GM12878 (cell line): ENCODE measurements at regions not wholly inside any gene's neighbourhood (a gene's known extent, or its start where the extent isn't known, plus 50 kb on each side); places are given as distances from the start of the nearest gene placed in this dataset.

Experiments
- ATAC-seq: fragments of 200-7000 bp; cut with Tn5 transposase; 3 replicates; pipeline ENCODE4 v1.9.1; 2020; ENCODE audit warnings: mild to moderate bottlenecking, moderate library complexity
- BruUV-seq: library from RNA; stranded (reverse); fragments of 400-500 nt; replicated peaks from 2 replicates; lab custom pipeline; 2021; lab: Mats Ljungman, UMichigan
- CTCF ChIA-PET: fragments of 300-600 bp; sonication (Branson Sonifier 250); formaldehyde crosslinking; extraction: SDS; loops from one replicate; lab custom pipeline; 2021; ENCODE audit warnings: inconsistent platforms; lab: Yijun Ruan, JAX
- POLR2A ChIA-PET: fragments of 350-600 bp; formaldehyde crosslinking; extraction: SDS; loops from one replicate; lab custom pipeline; 2021; ENCODE audit warnings: inconsistent platforms; lab: Charles Lee
- RAD21 ChIA-PET: fragments of 300-600 bp; sonication (Branson Sonifier 250); formaldehyde crosslinking; loops from one replicate; lab custom pipeline; 2023; ENCODE audit warnings: antibody characterized with exemption; ENCODE audit not compliant: unreplicated experiment; lab: Charles Lee
- SMC1A ChIA-PET: fragments of 300-600 bp; sonication (Branson Sonifier 250); formaldehyde crosslinking; loops from one replicate; lab custom pipeline; 2023; ENCODE audit not compliant: unreplicated experiment, uncharacterized antibody; lab: Charles Lee
- DNase-seq: peaks from one replicate; pipeline ENCODE4 v3.0.0-alpha.2; 2011; ENCODE audit warnings: low read depth, low spot score
- FAIRE-seq: peaks from 3 replicates; lab custom pipeline; 2011; peaks lifted over from hg19 to GRCh38; lab: Jason Lieb, UNC
- H2AFZ ChIP-seq: 2 replicates; pipeline ENCODE4 v1.6.0; 2011; ENCODE audit warnings: low read depth, low read length, control low read depth; ENCODE audit not compliant: control insufficient read depth
- H3K27ac ChIP-seq: 2 replicates; pipeline ENCODE4 v1.5.1; 2011; ENCODE audit warnings: control low read depth; ENCODE audit not compliant: control insufficient read depth, insufficient read depth
- H3K27me3 ChIP-seq, 2 experiments: replicated peaks in 1 of 2; 2 replicates each; pipeline versions ENCODE4 v1.6.0 to v1.6.1; 2011; ENCODE audit warnings: low read length in 1 of 2; ENCODE audit not compliant: control insufficient read depth in 2 of 2, insufficient read depth in 2 of 2
- H3K36me3 ChIP-seq, 2 experiments: 2 replicates each; pipeline ENCODE4 v1.5.1; 2011; ENCODE audit warnings: low read length in 1 of 2; ENCODE audit not compliant: control insufficient read depth in 2 of 2, insufficient read depth in 2 of 2
- H3K4me1 ChIP-seq: 2 replicates; pipeline ENCODE4 v1.6.1; 2011; ENCODE audit warnings: mild to moderate bottlenecking, low read length, moderate library complexity, mixed read lengths; ENCODE audit not compliant: control insufficient read depth, insufficient read depth
- H3K4me2 ChIP-seq: 2 replicates; pipeline ENCODE4 v1.6.0; 2011; ENCODE audit warnings: control low read depth; ENCODE audit not compliant: control insufficient read depth, insufficient read depth
- H3K4me3 ChIP-seq: fragments of 200-600 bp; sonication (generic); 2 replicates; pipeline ENCODE4 v1.5.1; 2016
- H3K79me2 ChIP-seq: 2 replicates; pipeline ENCODE4 v1.6.0; 2011; ENCODE audit warnings: low read length; ENCODE audit not compliant: control insufficient read depth, insufficient read depth
- H3K9ac ChIP-seq: 2 replicates; pipeline ENCODE4 v1.8.0; 2011; ENCODE audit warnings: low read length, control low read depth, mixed read lengths; ENCODE audit not compliant: control insufficient read depth, insufficient read depth
- H3K9me3 ChIP-seq: replicated peaks from 3 replicates; pipeline ENCODE4 v1.5.1; 2011; ENCODE audit warnings: mild to moderate bottlenecking, low read length; ENCODE audit not compliant: control insufficient read depth, insufficient read depth
- H4K20me1 ChIP-seq: 2 replicates; pipeline ENCODE4 v1.6.0; 2011; ENCODE audit not compliant: control insufficient read depth, insufficient read depth
- BCL3 ChIP-seq: IDR thresholded peaks from 2 replicates; pipeline ENCODE4 v1.6.1; 2011; ENCODE audit warnings: borderline replicate concordance, low read depth, mild to moderate bottlenecking, moderate library complexity, low read length; ENCODE audit not compliant: insufficient read depth, poor library complexity, severe bottlenecking
- BCLAF1 ChIP-seq: fragments of 450-650 bp; IDR thresholded peaks from 2 replicates; pipeline ENCODE4 v1.6.1; 2017; ENCODE audit warnings: antibody characterized with exemption, mild to moderate bottlenecking, moderate library complexity
- CBX5 ChIP-seq: sonication (generic); IDR thresholded peaks from 2 replicates; pipeline ENCODE4 v1.6.1; 2016; ENCODE audit warnings: low read depth, moderate library complexity, mild to moderate bottlenecking, inconsistent platforms
- IKZF2 ChIP-seq, 2 experiments: fragments of 450-650 bp; IDR thresholded peaks; 2 replicates each; pipeline ENCODE4 v1.6.1; 2017; ENCODE audit warnings: mild to moderate bottlenecking in 2 of 2, moderate library complexity in 2 of 2
- IRF4 ChIP-seq: IDR thresholded peaks from 2 replicates; pipeline ENCODE4 v1.6.1; 2011; ENCODE audit warnings: low read depth, low read length
- RELB ChIP-seq: fragments of 450-650 bp; IDR thresholded peaks from 2 replicates; pipeline ENCODE4 v1.6.1; 2017; ENCODE audit warnings: low read depth, mild to moderate bottlenecking, moderate library complexity
- TBL1XR1 ChIP-seq: IDR thresholded peaks from 2 replicates; pipeline ENCODE4 v1.6.1; 2012; ENCODE audit warnings: low read depth, low read length, improper control_type of control experiment
- TCF3 ChIP-seq: IDR thresholded peaks from 2 replicates; pipeline ENCODE4 v1.6.1; 2012; ENCODE audit warnings: low read depth, mild to moderate bottlenecking, low read length, borderline replicate concordance; ENCODE audit not compliant: insufficient read depth
- TCF7 ChIP-seq: IDR thresholded peaks from 2 replicates; pipeline ENCODE4 v1.6.1; 2014; ENCODE audit warnings: antibody characterized with exemption, borderline replicate concordance
- ZNF384 ChIP-seq: IDR thresholded peaks from 2 replicates; pipeline ENCODE4 v1.6.1; 2012; ENCODE audit warnings: low read depth, mild to moderate bottlenecking, low read length, improper control_type of control experiment, borderline replicate concordance
- ZSCAN29 ChIP-seq: fragments of 450-650 bp; IDR thresholded peaks from 2 replicates; pipeline ENCODE4 v1.6.1; 2017; ENCODE audit warnings: mild to moderate bottlenecking, moderate library complexity
- WGBS: methylation state at CpG from one replicate; pipeline ENCODE4 v1.1.6; 2016; ENCODE audit warnings: low lambda C conversion rate; ENCODE audit not compliant: insufficient replicate concordance, insufficient coverage; ENCODE audit errors: missing lambda C conversion rate; 5-methylcytosine and 5-hydroxymethylcytosine counted together
- in situ Hi-C: fragments of 300-500 bp; cut with MboI; formaldehyde crosslinking; loops from 9 replicates; pipeline ENCODE4 v1.14.3; 2018; ENCODE audit warnings: mixed read lengths
- intact Hi-C: fragments of 100-400 bp; cut with micrococcal nuclease; formaldehyde crosslinking; loops from one replicate; pipeline ENCODE4 v1.14.2; 2022; ENCODE audit not compliant: unreplicated experiment

- in situ Hi-C loops: loop anchor here (25.0 kb wide), 1 partner anchor 1875 kb away; no protein-coding TSS in a partner anchor
- Histone ChIP-seq H3K27ac (no peak overlapping the region), H3K9ac (no peak overlapping the region), H3K36me3 (no peaks in the 10 kb centered on the region), H3K9me3 (no peaks in the 10 kb centered on the region), H3K27me3 (no peaks in the 10 kb centered on the region), H3K4me2 (no peak overlapping the region), H2AFZ (no peak overlapping the region), H3K4me1 (no peaks in the 10 kb centered on the region), H3K4me3 (no peak overlapping the region), H4K20me1 (no peaks in the 10 kb centered on the region), H3K79me2 (no peaks in the 10 kb centered on the region)
- TF ChIP-seq RELB: no peak
- TF ChIP-seq TCF7: no peak
- no peak for TF ChIP-seq BCLAF1
- TF ChIP-seq BCL3: no peak
- no peak for TF ChIP-seq ZNF384
- no peak for TF ChIP-seq ZSCAN29
- no peak for TF ChIP-seq TBL1XR1
- TF ChIP-seq CBX5: no peak
- no peak for TF ChIP-seq TCF3
- TF ChIP-seq IKZF2 (IDR thresholded peaks at IDR 0.05): no peak
- no peak for TF ChIP-seq IRF4
- ChIA-PET RAD21 (interaction anchor here (1.0 to 5.6 kb wide), 5 partner anchors 9 to 77 kb away, joined by 3 to 38 read pairs (median 4); no protein-coding TSS in a partner anchor), SMC1A (interaction anchor here (0.5 to 8.7 kb wide), 20 partner anchors 9 to 1882 kb away, joined by 3 to 105 read pairs (median 3); no protein-coding TSS in a partner anchor), POLR2A (interaction anchor here (1.0 to 1.2 kb wide), 2 partner anchors 102 to 300 kb away, joined by 3 read pairs; no protein-coding TSS in a partner anchor), CTCF (interaction anchor here (0.6 to 5.5 kb wide), 10 partner anchors 14 to 526 kb away, joined by 3 to 58 read pairs (median 3); no protein-coding TSS in a partner anchor)
- intact Hi-C loops: no loop called here
- no TSS peak for BruUV-seq
- WGBS: 70% methylated on average over 2 of the region's 2 CpGs
- ATAC-seq (no peak), FAIRE-seq (no peak), DNase-seq (no peak)
These were observed 980.3 kb downstream of the EPHA3 start for GRCh38 chr3:90087703-90088102.
